GM12872 (cell line): ENCODE measurements at regions not wholly inside any gene's neighbourhood (a gene's known extent, or its start where the extent isn't known, plus 50 kb on each side); places are given as distances from the start of the nearest gene placed in this dataset.

Experiments
- TF ChIP-seq, protein P1 (sequence below): IDR thresholded peaks from 3 replicates; pipeline ENCODE4 v1.5.1; 2011; ENCODE audit warnings: low read depth, mild to moderate bottlenecking, low read length, moderate library complexity; ENCODE audit not compliant: insufficient read depth

DNA sequence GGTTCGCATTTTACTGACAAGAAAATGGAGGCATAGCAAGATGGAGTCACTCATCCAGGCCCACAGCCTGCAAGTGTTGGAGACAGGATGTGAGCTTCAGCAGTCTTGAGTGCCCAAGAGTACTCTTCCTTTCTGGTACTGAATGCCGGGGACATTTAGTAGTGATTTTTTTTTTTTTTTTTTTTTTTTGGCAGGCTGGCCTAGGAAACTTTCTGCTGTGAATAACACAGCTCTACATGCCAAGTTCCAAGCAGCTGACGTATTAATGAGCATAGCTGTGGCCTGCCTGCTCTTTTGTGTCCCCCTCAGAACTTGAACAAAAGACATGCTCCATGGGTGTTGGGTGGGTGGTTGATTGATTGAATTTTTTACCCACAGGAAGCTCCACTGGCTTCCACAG lies 195.5 kb upstream of the CADM1 start:
- TF ChIP-seq, protein P1, sequence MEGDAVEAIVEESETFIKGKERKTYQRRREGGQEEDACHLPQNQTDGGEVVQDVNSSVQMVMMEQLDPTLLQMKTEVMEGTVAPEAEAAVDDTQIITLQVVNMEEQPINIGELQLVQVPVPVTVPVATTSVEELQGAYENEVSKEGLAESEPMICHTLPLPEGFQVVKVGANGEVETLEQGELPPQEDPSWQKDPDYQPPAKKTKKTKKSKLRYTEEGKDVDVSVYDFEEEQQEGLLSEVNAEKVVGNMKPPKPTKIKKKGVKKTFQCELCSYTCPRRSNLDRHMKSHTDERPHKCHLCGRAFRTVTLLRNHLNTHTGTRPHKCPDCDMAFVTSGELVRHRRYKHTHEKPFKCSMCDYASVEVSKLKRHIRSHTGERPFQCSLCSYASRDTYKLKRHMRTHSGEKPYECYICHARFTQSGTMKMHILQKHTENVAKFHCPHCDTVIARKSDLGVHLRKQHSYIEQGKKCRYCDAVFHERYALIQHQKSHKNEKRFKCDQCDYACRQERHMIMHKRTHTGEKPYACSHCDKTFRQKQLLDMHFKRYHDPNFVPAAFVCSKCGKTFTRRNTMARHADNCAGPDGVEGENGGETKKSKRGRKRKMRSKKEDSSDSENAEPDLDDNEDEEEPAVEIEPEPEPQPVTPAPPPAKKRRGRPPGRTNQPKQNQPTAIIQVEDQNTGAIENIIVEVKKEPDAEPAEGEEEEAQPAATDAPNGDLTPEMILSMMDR: no peak

- TF ChIP-seq, protein P1: no peak
Measured at GRCh38 chr11:115699326-115699725, 195.1 kb upstream of the CADM1 start.

GRCh38 chr11:115698243-115698642 lies 194.0 kb upstream of the CADM1 start:
- TF ChIP-seq, protein P1: no peak

- TF ChIP-seq, protein P1: no peak
Measured at GRCh38 chr11:115696563-115696962, 192.3 kb upstream of the CADM1 start.

- TF ChIP-seq, protein P1: no peak
Measured at GRCh38 chr11:115695677-115696364, 191.6 kb upstream of the CADM1 start.

GRCh38 chr11:115693002-115693401 lies 188.8 kb upstream of the CADM1 start:
- TF ChIP-seq, protein P1: no peak

DNA sequence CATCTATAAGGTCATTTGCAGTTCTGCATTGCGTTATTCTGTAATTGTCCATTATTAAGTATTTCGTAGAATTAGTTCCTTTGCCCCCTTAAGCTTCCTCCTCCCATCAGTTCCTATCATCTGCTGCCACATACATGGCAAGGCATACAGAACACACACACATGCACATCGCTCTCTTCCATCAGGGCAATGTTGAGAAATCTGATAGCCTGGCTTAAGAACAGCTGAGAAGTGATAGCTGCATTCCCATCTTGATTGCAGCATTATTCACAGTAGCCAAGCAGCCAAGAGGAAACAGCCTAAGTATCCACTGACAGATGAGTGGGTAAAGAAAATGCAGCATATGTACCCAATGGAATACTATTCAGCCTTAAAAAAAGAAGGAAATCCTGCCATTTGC lies 186.8 kb upstream of the CADM1 start:
- TF ChIP-seq, protein P1: no peak
